ENCODE measurements at regions not wholly inside any gene's neighbourhood (a gene's known extent, or its start where the extent isn't known, plus 50 kb on each side); places are given as distances from the start of the nearest gene placed in this dataset.

- no peaks in the 10 kb centered on the region for H3K4me1 ChIP-seq (ENCODE audit: control insufficient read depth in 4 of 4, insufficient read depth in 4 of 4, low read length in 3 of 4)
- no peak overlapping the region for H3K4me3 ChIP-seq (ENCODE audit: low read depth in 1 of 3, low read length in 3 of 3)
- no peak overlapping the region for H3K9ac ChIP-seq (ENCODE audit: low read depth in 1 of 2, low read length in 2 of 2)
- H3K36me3 ChIP-seq (ENCODE audit: control insufficient read depth in 4 of 4, insufficient read depth in 3 of 4, low read depth in 1 of 4, low read length in 3 of 4): no peaks in the 10 kb centered on the region
- DNase-seq (ENCODE audit: low spot score): no peak
- WGBS: 45% methylated on average over 1 of the region's 1 CpG
- H3K9me3 ChIP-seq (ENCODE audit: control insufficient read depth in 4 of 4, low read length in 3 of 4): no peaks in the 10 kb centered on the region
- H3K27ac ChIP-seq (ENCODE audit: low read depth in 1 of 2, low read length in 2 of 2): no peak overlapping the region
- peaks cover 0 to 5% (median 0%) of the 10 kb centered on the region in 4 donors for H3K27me3 ChIP-seq (ENCODE audit: control insufficient read depth in 4 of 4, insufficient read depth in 4 of 4, low read length in 3 of 4)
- TF ChIP-seq SP1 (IDR thresholded peaks at IDR 0.05): no peak
- no peak for TF ChIP-seq RAD21 (IDR thresholded peaks at IDR 0.05)
Measured at GRCh38 chr5:165157219-165157618, 1651.8 kb downstream of the MAT2B start.

GRCh38 chr5:165161204-165161603 lies 1655.8 kb downstream of the MAT2B start:
- no peak for DNase-seq (ENCODE audit: low spot score)
- Histone ChIP-seq H3K36me3 (ENCODE audit: control insufficient read depth in 4 of 4, insufficient read depth in 3 of 4, low read depth in 1 of 4, low read length in 3 of 4) (no peaks in the 10 kb centered on the region), H3K4me3 (ENCODE audit: low read depth in 1 of 3, low read length in 3 of 3) (no peak overlapping the region), H3K27ac (ENCODE audit: low read depth in 1 of 2, low read length in 2 of 2) (no peak overlapping the region), H3K9me3 (ENCODE audit: control insufficient read depth in 4 of 4, low read length in 3 of 4) (no peaks in the 10 kb centered on the region), H3K27me3 (ENCODE audit: control insufficient read depth in 4 of 4, insufficient read depth in 4 of 4, low read length in 3 of 4) (peaks cover 0 to 5% (median 0%) of the 10 kb centered on the region in 4 donors), H3K9ac (ENCODE audit: low read depth in 1 of 2, low read length in 2 of 2) (no peak overlapping the region), H3K4me1 (ENCODE audit: control insufficient read depth in 4 of 4, insufficient read depth in 4 of 4, low read length in 3 of 4) (no peaks in the 10 kb centered on the region)
- 76% methylated on average over 6 of the region's 6 CpGs for WGBS
- TF ChIP-seq TAF1 (conservative IDR thresholded peaks at IDR 0.05) (no peak), NR2F2 (IDR thresholded peaks at IDR 0.05) (no peak), GABPA (IDR thresholded peaks at IDR 0.05 in 1 of 2, conservative IDR thresholded peaks at IDR 0.05 in 1 of 2) (no peak), MAX (IDR thresholded peaks at IDR 0.05) (no peak), EGR1 (IDR thresholded peaks at IDR 0.05; ENCODE audit: low read depth in 2 of 2) (no peak), FOXA1 (IDR thresholded peaks at IDR 0.05) (no peak), YY1 (IDR thresholded peaks at IDR 0.05) (no peak), SP1 (IDR thresholded peaks at IDR 0.05) (no peak), JUND (IDR thresholded peaks at IDR 0.05) (no peak), RXRA (IDR thresholded peaks at IDR 0.05) (no peak), RAD21 (IDR thresholded peaks at IDR 0.05) (no peak), ATF3 (IDR thresholded peaks at IDR 0.05) (no peak), CTCF (IDR thresholded peaks at IDR 0.05; ENCODE audit: low read depth, low read length, missing input control) (no peak), ZBTB33 (IDR thresholded peaks at IDR 0.05) (no peak), HNF4G (IDR thresholded peaks at IDR 0.05) (no peak)

- peaks cover 0 to 5% (median 0%) of the 10 kb centered on the region in 4 donors for H3K27me3 ChIP-seq (ENCODE audit: control insufficient read depth in 4 of 4, insufficient read depth in 4 of 4, low read length in 3 of 4)
- WGBS: 55% methylated on average over 2 of the region's 2 CpGs
- no peak for DNase-seq (ENCODE audit: low spot score)
- no peak overlapping the region for H3K27ac ChIP-seq (ENCODE audit: low read depth in 1 of 2, low read length in 2 of 2)
- no peak overlapping the region for H3K4me3 ChIP-seq (ENCODE audit: low read depth in 1 of 3, low read length in 3 of 3)
- no peak for TF ChIP-seq MAX (IDR thresholded peaks at IDR 0.05)
- no peak for TF ChIP-seq ATF3 (IDR thresholded peaks at IDR 0.05)
- no peak for TF ChIP-seq FOXA1 (IDR thresholded peaks at IDR 0.05)
- no peak for TF ChIP-seq JUND (IDR thresholded peaks at IDR 0.05)
- no peak for TF ChIP-seq REST (IDR thresholded peaks at IDR 0.05)
- TF ChIP-seq RXRA (IDR thresholded peaks at IDR 0.05): no peak
- no peak for TF ChIP-seq RAD21 (IDR thresholded peaks at IDR 0.05)
- TF ChIP-seq HNF4G (IDR thresholded peaks at IDR 0.05): no peak
- TF ChIP-seq YY1 (IDR thresholded peaks at IDR 0.05): no peak
- no peaks in the 10 kb centered on the region for H3K36me3 ChIP-seq (ENCODE audit: control insufficient read depth in 4 of 4, insufficient read depth in 3 of 4, low read depth in 1 of 4, low read length in 3 of 4)
- no peak overlapping the region for H3K9ac ChIP-seq (ENCODE audit: low read depth in 1 of 2, low read length in 2 of 2)
- H3K9me3 ChIP-seq (ENCODE audit: control insufficient read depth in 4 of 4, low read length in 3 of 4): no peaks in the 10 kb centered on the region
- no peaks in the 10 kb centered on the region for H3K4me1 ChIP-seq (ENCODE audit: control insufficient read depth in 4 of 4, insufficient read depth in 4 of 4, low read length in 3 of 4)
Measured at GRCh38 chr5:165163861-165164260, 1658.4 kb downstream of the MAT2B start.

All from liver (tissue), 8 donors.